GM10266 (cell line): ENCODE measurements at regions not wholly inside any gene's neighbourhood (a gene's known extent, or its start where the extent isn't known, plus 50 kb on each side); places are given as distances from the start of the nearest gene placed in this dataset.

Source experiments
- DNase-seq: peaks from one replicate; pipeline ENCODE4 v3.0.0; 2012; ENCODE audit errors: extremely low spot score
- CTCF ChIP-seq: IDR thresholded peaks from 2 replicates; pipeline ENCODE4 v1.5.1; 2012; ENCODE audit warnings: mild to moderate bottlenecking, low read depth; ENCODE audit not compliant: control insufficient read depth, insufficient read depth; ENCODE audit errors: missing control alignments

- no peak for TF ChIP-seq CTCF
- DNase-seq = no peak
Measured at GRCh38 chr1:219105893-219106292, 67.8 kb upstream of the LYPLAL1 start.

DNA sequence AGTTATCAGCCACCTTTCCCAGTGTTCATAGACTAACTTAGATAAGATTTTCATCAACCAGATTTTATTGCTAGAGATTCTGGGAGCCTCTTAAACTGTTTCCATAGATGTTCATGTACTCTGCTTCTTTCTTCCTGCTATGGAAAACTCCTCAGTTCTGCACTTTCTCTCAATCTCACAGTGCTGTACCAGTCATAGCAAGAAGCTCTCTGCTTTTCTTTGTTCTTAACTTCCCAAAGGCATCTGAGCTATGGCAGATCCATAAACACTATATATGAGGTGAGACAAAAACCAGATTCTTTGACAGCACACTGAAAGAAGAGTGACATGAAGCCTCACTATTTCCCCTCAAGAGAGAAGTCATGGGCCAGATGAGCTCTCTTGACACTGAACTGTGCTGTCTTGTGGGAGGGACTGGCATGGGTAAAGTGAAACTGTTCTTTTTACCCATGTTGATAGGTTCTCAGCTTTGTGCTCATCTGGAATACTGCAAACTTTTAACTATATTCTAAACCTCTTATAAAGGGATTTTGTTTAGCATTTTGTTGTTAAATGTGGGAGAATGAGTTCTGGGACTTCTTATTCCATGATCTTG, 64.2 kb upstream of the LYPLAL1 start:
- no peak for DNase-seq
- TF ChIP-seq CTCF = no peak

DNA sequence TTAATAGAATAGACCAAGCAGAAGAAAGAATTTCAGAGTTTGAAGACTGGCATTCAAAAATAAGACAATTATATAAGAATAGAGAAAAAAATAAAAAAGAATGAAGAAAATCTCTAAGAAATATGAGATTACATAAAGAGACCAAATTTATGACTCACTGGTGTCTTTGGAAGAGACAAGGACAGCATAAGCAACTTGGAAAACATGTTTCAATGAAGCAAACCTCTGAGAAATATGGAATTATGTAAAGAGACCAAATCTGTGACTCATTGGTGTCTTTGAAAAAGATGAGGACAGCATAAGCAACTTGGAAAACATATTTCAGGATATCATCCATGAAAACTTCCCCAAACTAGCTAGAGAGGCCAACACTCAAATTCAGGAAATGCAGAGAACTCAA, 60.4 kb upstream of the LYPLAL1 start:
- no peak for TF ChIP-seq CTCF
- no peak for DNase-seq

DNA sequence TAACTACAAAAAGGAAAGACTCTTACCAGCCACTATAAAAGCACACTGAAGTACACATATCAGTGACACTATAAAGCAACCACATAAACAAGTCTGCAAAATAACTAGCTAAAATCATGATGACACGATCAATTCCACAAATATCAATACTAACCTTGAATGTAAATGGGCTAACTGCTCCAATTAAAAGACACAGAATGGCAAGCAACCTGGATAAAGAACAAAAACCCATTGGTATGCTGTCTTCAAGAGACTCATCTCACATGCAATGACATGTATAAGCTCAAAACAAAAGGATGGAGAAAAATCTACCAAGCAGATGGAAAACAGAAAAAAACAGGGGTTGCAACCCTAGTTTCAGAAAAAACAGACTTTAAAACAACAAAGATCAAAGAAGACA, 59.7 kb upstream of the LYPLAL1 start:
- no peak for TF ChIP-seq CTCF
- no peak for DNase-seq

DNA sequence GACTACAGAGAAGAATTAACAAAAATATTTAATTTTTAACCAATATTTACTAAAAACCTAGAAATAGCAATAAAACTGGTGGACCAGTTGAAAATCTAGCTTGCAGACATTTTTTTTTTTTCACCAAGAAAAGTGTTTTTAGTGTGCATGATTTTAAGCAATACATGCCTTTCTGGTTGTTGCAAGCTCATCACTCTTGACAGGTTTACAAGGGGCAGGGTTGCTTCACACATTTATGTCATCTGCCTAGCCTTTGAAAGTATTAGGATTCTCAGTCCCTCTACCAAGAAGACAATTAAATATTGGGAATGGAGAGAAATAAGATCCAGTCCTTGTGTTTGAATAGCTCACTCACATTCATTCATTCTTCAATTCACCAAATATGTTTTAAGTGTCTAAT, 53.8 kb upstream of the LYPLAL1 start:
- no peak for TF ChIP-seq CTCF
- no peak for DNase-seq

DNA sequence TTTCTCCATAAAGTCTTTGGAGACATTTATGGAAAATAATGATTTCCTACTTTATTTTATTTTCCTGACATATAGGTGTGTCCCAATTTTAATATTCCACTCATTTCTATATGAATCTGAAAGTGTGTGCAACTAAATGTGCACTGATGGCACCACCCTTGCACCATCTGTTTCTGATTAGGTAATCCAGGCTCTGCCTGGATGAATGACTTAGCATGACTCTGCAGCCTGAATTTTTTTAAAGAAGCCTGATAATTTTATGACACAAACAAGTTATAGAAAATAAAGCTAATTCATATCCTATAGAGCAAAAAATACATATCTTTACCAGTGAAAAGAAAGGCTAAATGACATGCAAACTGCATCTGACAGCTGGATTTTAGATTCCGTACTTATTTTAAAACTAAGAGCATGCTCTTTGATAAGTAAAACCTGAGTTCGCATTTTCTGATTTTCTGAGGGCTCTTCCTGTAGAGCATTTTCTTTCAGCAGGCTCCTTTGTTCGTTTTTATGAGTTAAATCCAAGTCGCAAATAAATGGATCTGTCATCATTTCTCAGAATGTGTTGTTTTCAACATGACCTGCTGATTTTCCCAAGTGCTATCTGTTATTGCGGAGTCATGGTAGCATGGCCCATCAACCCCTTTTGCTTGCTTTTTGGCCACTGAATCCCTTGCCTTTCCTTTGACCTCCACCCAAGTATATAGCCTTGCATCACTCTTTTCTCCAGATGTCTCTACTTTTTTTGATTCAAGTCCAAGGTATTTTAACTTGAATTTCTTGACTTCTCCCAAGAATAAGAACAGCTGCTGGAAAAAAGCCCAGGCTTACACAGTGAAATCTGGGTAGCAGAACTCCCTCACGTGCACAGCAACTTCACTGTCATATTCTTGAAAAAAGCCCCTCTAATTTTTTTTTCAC, 52.8 kb upstream of the LYPLAL1 start:
- TF ChIP-seq CTCF = no peak
- no peak for DNase-seq

- no peak for DNase-seq
Measured at GRCh38 chr1:219121679-219122078, 52.0 kb upstream of the LYPLAL1 start.

More at GRCh38 chr1:219121679-219122078, 52.0 kb upstream of the LYPLAL1 start:
- TF ChIP-seq CTCF = no peak
